ENCODE measurements at regions not wholly inside any gene's neighbourhood (a gene's known extent, or its start where the extent isn't known, plus 50 kb on each side); places are given as distances from the start of the nearest gene placed in this dataset.

DNA sequence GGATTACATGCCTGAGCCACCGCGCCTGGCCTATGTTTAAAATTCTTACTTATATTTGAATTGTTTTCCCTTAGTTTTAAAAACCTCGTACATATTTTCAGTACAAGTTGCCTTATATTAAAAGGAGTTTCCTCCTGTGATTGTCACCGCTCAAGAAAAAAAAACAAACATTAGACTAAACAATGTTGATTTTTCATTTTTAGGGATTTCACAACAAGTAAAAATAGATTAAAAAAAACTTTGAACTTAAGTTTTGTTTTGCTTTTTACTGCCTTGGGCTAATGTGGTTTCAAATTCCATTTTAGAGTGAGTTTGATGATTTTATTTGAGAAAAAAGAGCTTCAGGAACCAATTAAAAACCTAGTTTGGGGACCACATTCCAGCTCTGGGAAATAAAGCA, 1196.6 kb upstream of the CDH18 start:
- 78 to 91% (median 89%) methylated on average over 4 of the region's 4 CpGs for WGBS, 5 donors

DNA sequence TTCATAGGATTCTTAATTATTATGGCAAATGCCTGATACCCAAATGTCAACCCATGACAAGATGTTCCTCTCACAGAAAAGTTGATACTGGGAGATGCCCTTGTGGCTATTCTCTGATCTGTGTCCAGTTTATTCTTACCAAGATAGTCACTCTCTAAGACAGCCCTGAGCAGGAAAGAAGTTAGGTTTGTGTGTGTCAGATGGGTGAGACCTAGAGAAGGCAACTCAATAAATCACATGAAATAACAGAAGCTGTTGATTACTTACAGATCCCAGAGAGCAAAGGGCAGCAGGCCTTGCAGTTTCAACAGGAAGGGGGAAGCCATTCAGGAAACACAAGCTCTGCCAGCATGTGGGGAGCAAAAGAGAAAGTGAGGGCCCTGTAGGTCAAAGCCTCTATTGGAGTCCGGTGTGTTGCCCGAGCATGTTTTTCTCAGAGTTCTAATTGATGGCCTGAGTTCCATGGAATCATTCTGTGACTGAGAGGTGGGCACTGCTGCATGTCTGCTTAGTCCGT, 1193.7 kb upstream of the CDH18 start:
- no peaks in the 10 kb centered on the region for H3K27me3 ChIP-seq
- WGBS, 5 donors, result 45 to 79% (median 77%) methylated on average over 3 of the region's 3 CpGs
- H3K36me3 ChIP-seq, result no peaks in the 10 kb centered on the region
- intact Hi-C loops (cut with DNase I; ENCODE audit: low total_unique reads), result no loop called here
- H3K9me3 ChIP-seq, result peaks cover 0 to 4% (median 0%) of the 10 kb centered on the region in 4 donors
- no peak overlapping the region for H3K27ac ChIP-seq
- no peak for TF ChIP-seq POLR2A (IDR thresholded peaks at IDR 0.05)
- TF ChIP-seq, protein P1, sequence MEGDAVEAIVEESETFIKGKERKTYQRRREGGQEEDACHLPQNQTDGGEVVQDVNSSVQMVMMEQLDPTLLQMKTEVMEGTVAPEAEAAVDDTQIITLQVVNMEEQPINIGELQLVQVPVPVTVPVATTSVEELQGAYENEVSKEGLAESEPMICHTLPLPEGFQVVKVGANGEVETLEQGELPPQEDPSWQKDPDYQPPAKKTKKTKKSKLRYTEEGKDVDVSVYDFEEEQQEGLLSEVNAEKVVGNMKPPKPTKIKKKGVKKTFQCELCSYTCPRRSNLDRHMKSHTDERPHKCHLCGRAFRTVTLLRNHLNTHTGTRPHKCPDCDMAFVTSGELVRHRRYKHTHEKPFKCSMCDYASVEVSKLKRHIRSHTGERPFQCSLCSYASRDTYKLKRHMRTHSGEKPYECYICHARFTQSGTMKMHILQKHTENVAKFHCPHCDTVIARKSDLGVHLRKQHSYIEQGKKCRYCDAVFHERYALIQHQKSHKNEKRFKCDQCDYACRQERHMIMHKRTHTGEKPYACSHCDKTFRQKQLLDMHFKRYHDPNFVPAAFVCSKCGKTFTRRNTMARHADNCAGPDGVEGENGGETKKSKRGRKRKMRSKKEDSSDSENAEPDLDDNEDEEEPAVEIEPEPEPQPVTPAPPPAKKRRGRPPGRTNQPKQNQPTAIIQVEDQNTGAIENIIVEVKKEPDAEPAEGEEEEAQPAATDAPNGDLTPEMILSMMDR (IDR thresholded peaks at IDR 0.05), result no peak
- TF ChIP-seq EP300 (IDR thresholded peaks at IDR 0.05), result no peak
- no peak for TF ChIP-seq POLR2AphosphoS5 (IDR thresholded peaks at IDR 0.05)
- no peak for DNase-seq
- no peak overlapping the region for H3K4me3 ChIP-seq
- no peaks in the 10 kb centered on the region for H3K4me1 ChIP-seq

More for the DNA sequence above, 1196.6 kb upstream of the CDH18 start:
- no peak overlapping the region for H3K27ac ChIP-seq
- H3K9me3 ChIP-seq, result peaks cover 0 to 4% (median 0%) of the 10 kb centered on the region in 4 donors
- TF ChIP-seq POLR2A (IDR thresholded peaks at IDR 0.05) (no peak), POLR2AphosphoS5 (IDR thresholded peaks at IDR 0.05) (no peak), EP300 (IDR thresholded peaks at IDR 0.05) (no peak)
- TF ChIP-seq, protein P1 (IDR thresholded peaks at IDR 0.05), result no peak
- no peaks in the 10 kb centered on the region for H3K27me3 ChIP-seq
- no peak for DNase-seq
- no peaks in the 10 kb centered on the region for H3K4me1 ChIP-seq
- intact Hi-C loops (cut with DNase I; ENCODE audit: low total_unique reads), result no loop called here
- no peak overlapping the region for H3K4me3 ChIP-seq
- H3K36me3 ChIP-seq, result no peaks in the 10 kb centered on the region

DNA sequence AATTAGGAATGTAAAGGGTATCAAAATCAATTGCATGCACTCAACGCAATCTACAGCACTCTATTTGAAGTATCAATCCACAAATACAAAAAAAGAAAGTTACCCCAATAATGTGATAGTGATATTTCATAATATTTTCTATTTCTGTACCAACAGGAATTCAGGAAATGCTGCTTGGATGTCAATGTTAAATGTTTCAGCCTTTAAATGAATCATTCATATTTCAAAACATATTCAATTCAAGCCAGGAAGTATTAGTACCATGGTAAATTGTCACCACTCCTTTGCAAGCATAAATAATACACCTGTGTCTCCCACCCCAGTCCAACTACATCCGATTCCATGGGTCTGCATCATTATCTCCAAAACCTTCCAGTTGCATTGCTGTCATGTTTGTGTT, 1185.5 kb upstream of the CDH18 start:
- WGBS, 5 donors, result 83 to 93% (median 91%) methylated on average over 2 of the region's 2 CpGs

DNA sequence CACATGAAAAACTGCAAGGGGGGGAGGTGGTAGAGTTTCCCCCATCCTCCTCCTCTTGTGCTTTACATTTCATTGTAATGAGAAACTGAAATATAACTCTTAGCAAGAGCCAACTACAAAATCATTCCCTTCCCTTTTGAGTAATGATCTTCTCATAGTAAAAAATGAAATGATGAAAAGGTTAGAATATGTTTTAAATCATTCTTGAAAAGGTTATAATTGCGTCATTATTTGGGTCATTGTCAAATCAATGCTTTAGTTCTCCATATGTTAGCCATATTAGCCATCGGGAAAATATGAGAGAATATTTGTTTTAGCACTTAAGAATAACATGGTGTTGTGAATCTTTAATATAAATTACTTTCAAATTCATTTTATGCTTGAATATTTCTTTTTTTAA, 1185.0 kb upstream of the CDH18 start:
- Histone ChIP-seq H3K27ac (no peak overlapping the region), H3K36me3 (no peaks in the 10 kb centered on the region), H3K27me3 (no peaks in the 10 kb centered on the region), H3K4me3 (no peak overlapping the region), H3K4me1 (no peaks in the 10 kb centered on the region), H3K9me3 (no peaks in the 10 kb centered on the region)
- WGBS, 5 donors, result 65 to 95% (median 78%) methylated on average over 2 of the region's 2 CpGs
- intact Hi-C loops (cut with DNase I; ENCODE audit: low total_unique reads), result no loop called here
- DNase-seq, result peak in 1 of 2 donors; percentile 10
- no peak for TF ChIP-seq POLR2AphosphoS5 (IDR thresholded peaks at IDR 0.05)
- no peak for TF ChIP-seq POLR2A (IDR thresholded peaks at IDR 0.05)
- TF ChIP-seq, protein P1 (IDR thresholded peaks at IDR 0.05), result no peak
- no peak for TF ChIP-seq EP300 (IDR thresholded peaks at IDR 0.05)

More for the DNA sequence above, 1185.5 kb upstream of the CDH18 start:
- H3K27me3 ChIP-seq, result no peaks in the 10 kb centered on the region
- no peak overlapping the region for H3K27ac ChIP-seq
- no peaks in the 10 kb centered on the region for H3K36me3 ChIP-seq
- no peak for DNase-seq
- no peaks in the 10 kb centered on the region for H3K9me3 ChIP-seq
- intact Hi-C loops (cut with DNase I; ENCODE audit: low total_unique reads), result no loop called here
- no peaks in the 10 kb centered on the region for H3K4me1 ChIP-seq
- TF ChIP-seq EP300 (IDR thresholded peaks at IDR 0.05) (no peak), POLR2A (IDR thresholded peaks at IDR 0.05) (no peak)
- no peak overlapping the region for H3K4me3 ChIP-seq

DNA sequence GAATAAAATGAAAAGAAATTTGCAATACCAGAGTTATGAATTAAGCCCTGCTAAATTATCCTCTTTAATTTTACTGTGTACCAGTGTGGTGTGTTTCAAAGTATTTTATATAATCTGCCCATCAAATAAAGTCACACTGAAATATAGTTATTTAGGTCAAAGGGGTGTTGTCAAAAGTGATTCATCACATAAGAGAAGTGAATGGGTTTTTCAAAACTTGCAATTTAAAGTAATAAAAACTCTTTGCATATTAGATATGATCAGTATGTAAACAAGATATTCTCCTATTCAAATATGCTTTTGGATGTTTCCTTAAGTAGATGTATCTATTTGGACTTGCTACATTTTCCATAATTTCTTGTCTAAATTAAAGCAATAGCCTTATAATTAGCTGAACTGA, 1183.0 kb upstream of the CDH18 start:
- TF ChIP-seq, protein P1 (IDR thresholded peaks at IDR 0.05), result no peak
- no peak for TF ChIP-seq POLR2AphosphoS5 (IDR thresholded peaks at IDR 0.05)
- no peak for TF ChIP-seq EP300 (IDR thresholded peaks at IDR 0.05)
- TF ChIP-seq POLR2A (IDR thresholded peaks at IDR 0.05), result no peak
- H3K4me3 ChIP-seq, result no peak overlapping the region
- H3K27me3 ChIP-seq, result no peaks in the 10 kb centered on the region
- H3K36me3 ChIP-seq, result no peaks in the 10 kb centered on the region
- intact Hi-C loops (cut with DNase I; ENCODE audit: low total_unique reads), result no loop called here
- no peak for DNase-seq
- no peak overlapping the region for H3K27ac ChIP-seq
- H3K4me1 ChIP-seq, result no peaks in the 10 kb centered on the region
- H3K9me3 ChIP-seq, result no peaks in the 10 kb centered on the region

Data from stomach (tissue), 8 donors.